OCI-LY3 (cell line): ENCODE measurements at regions not wholly inside any gene's neighbourhood (a gene's known extent, or its start where the extent isn't known, plus 50 kb on each side); places are given as distances from the start of the nearest gene placed in this dataset.

Source experiments
- H2AFZ ChIP-seq: fragments of 200-600, 300-600 bp; shearing (Covaris generic); 2 replicates; pipeline ENCODE4 v1.6.0; 2014; ENCODE audit warnings: antibody characterized with exemption, low read depth, low read length
- H3K27ac ChIP-seq: fragments of 200-600, 300-600 bp; sonication (generic); 2 replicates; pipeline ENCODE4 v1.5.1; 2014; ENCODE audit warnings: mild to moderate bottlenecking, low read length, moderate library complexity, mixed read lengths
- H3K27me3 ChIP-seq: fragments of 200-600, 300-600 bp; sonication (generic); 2 replicates; pipeline ENCODE4 v1.6.1; 2014; ENCODE audit warnings: low read depth, low read length, mixed read lengths
- H3K36me3 ChIP-seq: fragments of 200-600, 300-600 bp; sonication (generic); replicated peaks from 2 replicates; pipeline ENCODE3; 2014; ENCODE audit warnings: low read depth, low read length, mixed read lengths
- H3K4me1 ChIP-seq: fragments of 300-600, 200-600 bp; sonication (generic); 2 replicates; pipeline ENCODE4 v1.6.1; 2014; ENCODE audit warnings: low read length, mixed read lengths
- H3K4me2 ChIP-seq: fragments of 200-600, 300-600 bp; sonication (generic); 2 replicates; pipeline ENCODE4 v1.6.1; 2014; ENCODE audit warnings: low read length, mixed read lengths
- H3K4me3 ChIP-seq: fragments of 300-600, 200-600 bp; sonication (generic); 2 replicates; pipeline ENCODE4 v1.5.1; 2014; ENCODE audit warnings: antibody characterized with exemption, mild to moderate bottlenecking, low read length, moderate library complexity
- H3K79me2 ChIP-seq: fragments of 300-600, 200-600 bp; shearing (Covaris generic); 2 replicates; pipeline ENCODE4 v1.6.1; 2014; ENCODE audit warnings: mild to moderate bottlenecking, low read length, mixed read lengths
- H3K9ac ChIP-seq: fragments of 300-600, 200-600 bp; shearing (Covaris generic); 2 replicates; pipeline ENCODE4 v1.6.0; 2014; ENCODE audit warnings: mild to moderate bottlenecking, low read length, moderate library complexity
- H3K9me3 ChIP-seq: fragments of 200-600, 300-600 bp; shearing (Covaris generic); 2 replicates; pipeline ENCODE4 v1.6.1; 2014; ENCODE audit warnings: low read length, mixed read lengths; ENCODE audit not compliant: insufficient read depth
- H4K20me1 ChIP-seq: fragments of 200-600, 300-600 bp; sonication (generic); 2 replicates; pipeline ENCODE4 v1.6.1; 2016; ENCODE audit warnings: low read length, mixed read lengths; ENCODE audit not compliant: insufficient read depth
- CTCF ChIP-seq: fragments of 200-600, 300-600 bp; sonication (generic); IDR thresholded peaks from 2 replicates; pipeline ENCODE4 v1.5.1; 2014; ENCODE audit warnings: antibody characterized with exemption, low read length, low read depth
- EZH2phosphoT487 ChIP-seq: fragments of 200-600 bp; shearing (Covaris generic); IDR thresholded peaks from 2 replicates; pipeline ENCODE4 v1.6.1; 2018; ENCODE audit warnings: antibody characterized with exemption, mixed run types, low read depth

GRCh38 chr13:22106058-22106457, 435.2 kb downstream of the FGF9 start:
- Histone ChIP-seq H2AFZ (no peak overlapping the region), H3K79me2 (no peaks in the 10 kb centered on the region), H3K4me2 (no peak overlapping the region), H3K36me3 (no peaks in the 10 kb centered on the region), H3K4me1 (no peaks in the 10 kb centered on the region), H3K9me3 (no peaks in the 10 kb centered on the region), H3K27me3 (no peaks in the 10 kb centered on the region), H4K20me1 (no peaks in the 10 kb centered on the region), H3K4me3 (no peak overlapping the region), H3K27ac (no peak overlapping the region), H3K9ac (no peak overlapping the region)
- no peak for TF ChIP-seq CTCF
- no peak for TF ChIP-seq EZH2phosphoT487

GRCh38 chr13:22107549-22107948, 436.7 kb downstream of the FGF9 start:
- H3K4me2 ChIP-seq: no peak overlapping the region
- H3K9me3 ChIP-seq: no peaks in the 10 kb centered on the region
- TF ChIP-seq CTCF (no peak), EZH2phosphoT487 (no peak)
- H4K20me1 ChIP-seq: no peaks in the 10 kb centered on the region
- no peaks in the 10 kb centered on the region for H3K27me3 ChIP-seq
- no peak overlapping the region for H3K9ac ChIP-seq
- H3K36me3 ChIP-seq: no peaks in the 10 kb centered on the region
- no peaks in the 10 kb centered on the region for H3K79me2 ChIP-seq
- H3K27ac ChIP-seq: no peak overlapping the region
- H3K4me1 ChIP-seq: no peaks in the 10 kb centered on the region
- H2AFZ ChIP-seq: no peak overlapping the region
- H3K4me3 ChIP-seq: no peak overlapping the region

- Histone ChIP-seq H3K4me3 (no peak overlapping the region), H3K4me1 (no peaks in the 10 kb centered on the region), H4K20me1 (no peaks in the 10 kb centered on the region), H3K9me3 (no peaks in the 10 kb centered on the region), H3K36me3 (no peaks in the 10 kb centered on the region), H3K27ac (no peak overlapping the region), H3K79me2 (no peaks in the 10 kb centered on the region), H2AFZ (no peak overlapping the region), H3K27me3 (no peaks in the 10 kb centered on the region), H3K4me2 (no peak overlapping the region), H3K9ac (no peak overlapping the region)
- TF ChIP-seq EZH2phosphoT487 (no peak), CTCF (no peak)
Measured at GRCh38 chr13:22108283-22108942, 437.5 kb downstream of the FGF9 start.

- Histone ChIP-seq H3K36me3 (no peaks in the 10 kb centered on the region), H3K4me3 (no peak overlapping the region), H3K79me2 (no peaks in the 10 kb centered on the region), H3K27me3 (no peaks in the 10 kb centered on the region), H3K9ac (no peak overlapping the region), H4K20me1 (no peaks in the 10 kb centered on the region), H3K27ac (no peak overlapping the region), H3K9me3 (no peaks in the 10 kb centered on the region), H3K4me2 (no peak overlapping the region), H3K4me1 (no peaks in the 10 kb centered on the region), H2AFZ (no peak overlapping the region)
- TF ChIP-seq EZH2phosphoT487: no peak
Measured at GRCh38 chr13:22108979-22109378, 438.1 kb downstream of the FGF9 start.
